ENCODE measurements at regions not wholly inside any gene's neighbourhood (a gene's known extent, or its start where the extent isn't known, plus 50 kb on each side); places are given as distances from the start of the nearest gene placed in this dataset.

GRCh38 chr5:28217695-28218094 is 1179.3 kb upstream of the CDH9 start:
- no peak for TF ChIP-seq POLR2AphosphoS5 (IDR thresholded peaks at IDR 0.05)
- TF ChIP-seq POLR2A (IDR thresholded peaks at IDR 0.05; ENCODE audit: low read depth): no peak
- TF ChIP-seq CTCF (IDR thresholded peaks at IDR 0.05): no peak
- no peak for TF ChIP-seq EP300 (IDR thresholded peaks at IDR 0.05)
